Keratinocyte (primary cell): ENCODE measurements at regions not wholly inside any gene's neighbourhood (a gene's known extent, or its start where the extent isn't known, plus 50 kb on each side); places are given as distances from the start of the nearest gene placed in this dataset.

ENCODE experiments used
- DNase-seq: peaks from one replicate; pipeline ENCODE4 v3.0.0-alpha.2; 2011; ENCODE audit warnings: low read depth, missing footprints, low spot score
- FAIRE-seq: peaks from 2 replicates; lab custom pipeline; 2011; peaks lifted over from hg19 to GRCh38; lab: Jason Lieb, UNC
- H2AFZ ChIP-seq: 2 replicates; pipeline ENCODE4 v1.6.0; 2012; ENCODE audit warnings: low read length, control low read depth, inconsistent platforms; ENCODE audit not compliant: control insufficient read depth
- H3K27ac ChIP-seq: 2 replicates; pipeline ENCODE4 v1.5.1; 2011; ENCODE audit warnings: low read length; ENCODE audit not compliant: control insufficient read depth, insufficient read depth
- H3K27me3 ChIP-seq: 3 replicates; pipeline ENCODE4 v1.6.0; 2011; ENCODE audit warnings: low read length; ENCODE audit not compliant: control insufficient read depth, insufficient read depth; ENCODE audit errors: extremely low read depth
- H3K36me3 ChIP-seq, 2 experiments: 2 replicates in 1 of 2; 3 replicates in 1 of 2; pipeline ENCODE4 v1.5.1; 2011; ENCODE audit warnings: low read length in 2 of 2, mild to moderate bottlenecking in 1 of 2; ENCODE audit not compliant: control insufficient read depth in 2 of 2, insufficient read depth in 2 of 2; ENCODE audit errors: extremely low read depth in 1 of 2
- H3K4me1 ChIP-seq: 3 replicates; pipeline ENCODE4 v1.5.1; 2011; ENCODE audit warnings: low read length; ENCODE audit not compliant: control insufficient read depth, insufficient read depth; ENCODE audit errors: extremely low read depth
- H3K4me2 ChIP-seq: 3 replicates; pipeline ENCODE4 v1.6.0; 2011; ENCODE audit warnings: low read depth, low read length; ENCODE audit not compliant: control insufficient read depth, insufficient read depth; ENCODE audit errors: extremely low read depth
- H3K4me3 ChIP-seq, 3 experiments: fragments of 200-600 bp in 1 of 3; sonication (generic) in 1 of 3; 2 replicates in 2 of 3; 3 replicates in 1 of 3; pipeline ENCODE4 v1.5.1; 2011 to 2016; ENCODE audit warnings: low read length in 3 of 3, mild to moderate bottlenecking in 3 of 3, control low read depth in 2 of 3, inconsistent platforms in 1 of 3, low read depth in 1 of 3, mixed read lengths in 1 of 3, mixed run types in 1 of 3, moderate library complexity in 1 of 3; ENCODE audit not compliant: control insufficient read depth in 2 of 3, insufficient read depth in 2 of 3; ENCODE audit errors: extremely low read depth in 1 of 3
- H3K79me2 ChIP-seq: 2 replicates; pipeline ENCODE4 v1.6.0; 2012; ENCODE audit warnings: low read length; ENCODE audit not compliant: control insufficient read depth, insufficient read depth
- H3K9ac ChIP-seq: 3 replicates; pipeline ENCODE4 v1.6.0; 2011; ENCODE audit warnings: low read length; ENCODE audit not compliant: control insufficient read depth, insufficient read depth; ENCODE audit errors: extremely low read depth
- H3K9me1 ChIP-seq: 3 replicates; pipeline ENCODE4 v1.6.0; 2011; ENCODE audit warnings: low read length; ENCODE audit not compliant: control insufficient read depth, insufficient read depth; ENCODE audit errors: extremely low read depth
- H3K9me3 ChIP-seq: 2 replicates; pipeline ENCODE4 v1.5.1; 2012; ENCODE audit warnings: low read depth, low read length; ENCODE audit not compliant: control insufficient read depth
- H4K20me1 ChIP-seq: 3 replicates; pipeline ENCODE4 v1.6.0; 2011; ENCODE audit warnings: low read length; ENCODE audit not compliant: control insufficient read depth, insufficient read depth; ENCODE audit errors: extremely low read depth
- CTCF ChIP-seq, 3 experiments: IDR thresholded peaks in 1 of 3; conservative IDR thresholded peaks in 1 of 3; optimal IDR thresholded peaks in 1 of 3; 2 replicates in 2 of 3; 3 replicates in 1 of 3; pipeline versions ENCODE3 to v1.5.1; 2011; ENCODE audit warnings: low read length in 3 of 3, mild to moderate bottlenecking in 3 of 3, moderate library complexity in 2 of 3, control low read depth in 1 of 3, inconsistent platforms in 1 of 3; ENCODE audit not compliant: insufficient read depth in 2 of 3; ENCODE audit errors: extremely low read depth in 1 of 3
- EZH2 ChIP-seq: IDR thresholded peaks from one replicate; pipeline ENCODE4 v1.6.1; 2012; ENCODE audit warnings: inconsistent platforms, mild to moderate bottlenecking, low read length, moderate library complexity
- dilution Hi-C: fragments of 300-500 bp; cut with MboI; formaldehyde crosslinking; loops from one replicate; pipeline ENCODE4 v1.7.0; 2020; ENCODE audit warnings: low sequenced_read_pairs; ENCODE audit not compliant: extremely low pct_ligation_motif_present

GRCh38 chr1:83615370-83615769 lies 383.6 kb downstream of the TTLL7 start:
- DNase-seq (no peak), FAIRE-seq (no peak)
- no peak overlapping the region for H3K4me2 ChIP-seq
- H3K9me1 ChIP-seq, result no peaks in the 10 kb centered on the region
- H4K20me1 ChIP-seq, result no peaks in the 10 kb centered on the region
- H3K27ac ChIP-seq, result no peak overlapping the region
- H3K4me3 ChIP-seq, result no peak overlapping the region
- no peak for TF ChIP-seq EZH2
- no peak for TF ChIP-seq CTCF (optimal IDR thresholded peaks at IDR 0.05 in 1 of 3, IDR thresholded peaks at IDR 0.05 in 1 of 3, conservative IDR thresholded peaks at IDR 0.05 in 1 of 3; ENCODE audit: extremely low read depth in 1 of 3, insufficient read depth in 2 of 3, low read length in 3 of 3)
- H3K36me3 ChIP-seq, result no peaks in the 10 kb centered on the region
- H3K79me2 ChIP-seq, result no peaks in the 10 kb centered on the region
- H3K4me1 ChIP-seq, result no peaks in the 10 kb centered on the region
- H3K9ac ChIP-seq, result no peak overlapping the region
- H2AFZ ChIP-seq, result no peak overlapping the region
- no peaks in the 10 kb centered on the region for H3K27me3 ChIP-seq
- dilution Hi-C loops, result no loop called here
- H3K9me3 ChIP-seq, result no peaks in the 10 kb centered on the region

- Histone ChIP-seq H3K27me3 (no peaks in the 10 kb centered on the region), H3K4me1 (no peaks in the 10 kb centered on the region), H3K9me3 (no peaks in the 10 kb centered on the region), H3K9ac (no peak overlapping the region), H3K27ac (no peak overlapping the region), H3K4me3 (no peak overlapping the region), H3K36me3 (no peaks in the 10 kb centered on the region), H2AFZ (no peak overlapping the region), H3K4me2 (no peak overlapping the region), H4K20me1 (no peaks in the 10 kb centered on the region), H3K79me2 (no peaks in the 10 kb centered on the region), H3K9me1 (no peaks in the 10 kb centered on the region)
- FAIRE-seq, result no peak
- no peak for DNase-seq
- dilution Hi-C loops, result no loop called here
- TF ChIP-seq EZH2 (no peak), CTCF (optimal IDR thresholded peaks at IDR 0.05 in 1 of 3, IDR thresholded peaks at IDR 0.05 in 1 of 3, conservative IDR thresholded peaks at IDR 0.05 in 1 of 3; ENCODE audit: extremely low read depth in 1 of 3, insufficient read depth in 2 of 3, low read length in 3 of 3) (no peak)
Measured at GRCh38 chr1:83606416-83606955, 392.4 kb downstream of the TTLL7 start.
